Astrocyte of the cerebellum (primary cell): ENCODE measurements at regions not wholly inside any gene's neighbourhood (a gene's known extent, or its start where the extent isn't known, plus 50 kb on each side); places are given as distances from the start of the nearest gene placed in this dataset.

Source experiments
- DNase-seq: peaks from one replicate; pipeline ENCODE4 v3.0.0-alpha.2; 2011; ENCODE audit warnings: low read depth
- H3K4me3 ChIP-seq: 2 replicates; pipeline ENCODE4 v1.5.1; 2011; ENCODE audit warnings: mild to moderate bottlenecking, low read depth, low read length, moderate library complexity
- CTCF ChIP-seq: IDR thresholded peaks from 2 replicates; pipeline ENCODE4 v1.5.1; 2012; ENCODE audit warnings: low read length, low read depth, moderate library complexity, mild to moderate bottlenecking; ENCODE audit errors: missing control alignments
- in situ Hi-C: cut with HindIII; loops from 2 replicates; pipeline ENCODE4 v1.10.0; 2017; ENCODE audit warnings: low sequenced_read_pairs

DNA sequence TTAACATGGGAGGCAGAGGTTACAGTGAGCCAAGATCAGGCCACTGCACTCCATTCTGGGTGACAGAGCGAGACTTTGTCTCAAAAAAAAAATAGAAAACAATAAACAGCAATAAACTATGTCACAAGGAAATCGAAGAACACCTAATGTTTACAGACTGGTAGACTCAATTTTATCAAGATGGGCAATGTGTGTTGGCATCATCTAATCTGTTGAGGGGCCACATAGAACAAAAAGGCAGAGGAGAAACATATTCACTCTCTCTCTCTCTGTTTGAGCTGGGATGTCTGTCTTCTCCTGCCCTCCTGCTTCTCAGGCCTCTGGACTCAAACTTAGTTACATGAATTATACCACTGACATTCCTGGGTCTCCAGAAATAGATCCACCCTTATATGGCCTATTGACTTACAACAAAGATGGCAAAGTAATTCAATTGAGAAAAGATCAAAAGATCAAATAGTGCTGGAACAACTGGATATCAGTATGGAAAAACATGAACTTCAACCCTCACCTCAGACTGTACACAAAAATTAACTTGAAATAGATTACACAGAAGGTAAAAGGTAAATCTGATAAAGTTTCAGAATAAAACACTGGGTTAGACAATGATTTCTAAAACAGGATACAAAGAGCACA, 703.8 kb upstream of the CRIM1 start:
- no peak overlapping the region for H3K4me3 ChIP-seq
- no peak for TF ChIP-seq CTCF
- no peak for DNase-seq
- in situ Hi-C loops, result no loop called here

DNA sequence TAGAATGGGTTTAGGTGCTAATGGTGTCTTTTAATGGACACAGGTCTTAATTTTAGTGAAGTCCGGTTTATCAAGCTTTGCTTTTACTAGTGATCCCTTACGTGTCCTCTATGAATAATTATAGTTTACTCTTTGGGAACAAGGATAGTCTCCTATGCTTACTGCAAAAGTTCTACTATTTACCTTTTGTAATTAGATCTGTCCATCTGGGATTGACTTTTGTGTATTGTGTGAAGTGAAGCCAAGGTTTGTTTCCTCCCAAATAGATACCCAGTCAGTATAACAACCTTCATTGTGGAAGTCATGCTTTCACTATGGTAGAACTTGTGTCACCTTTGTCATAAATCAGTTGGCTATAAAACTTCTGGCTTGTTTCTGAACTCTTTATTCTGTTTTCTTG, 740.9 kb upstream of the CRIM1 start:
- no peak for TF ChIP-seq CTCF
- H3K4me3 ChIP-seq, result no peak overlapping the region
- in situ Hi-C loops, result no loop called here
- DNase-seq, result no peak

GRCh38 chr2:35606394-35606793, 749.2 kb upstream of the CRIM1 start:
- DNase-seq, result no peak
- TF ChIP-seq CTCF, result no peak
- no peak overlapping the region for H3K4me3 ChIP-seq
- in situ Hi-C loops, result no loop called here

DNA sequence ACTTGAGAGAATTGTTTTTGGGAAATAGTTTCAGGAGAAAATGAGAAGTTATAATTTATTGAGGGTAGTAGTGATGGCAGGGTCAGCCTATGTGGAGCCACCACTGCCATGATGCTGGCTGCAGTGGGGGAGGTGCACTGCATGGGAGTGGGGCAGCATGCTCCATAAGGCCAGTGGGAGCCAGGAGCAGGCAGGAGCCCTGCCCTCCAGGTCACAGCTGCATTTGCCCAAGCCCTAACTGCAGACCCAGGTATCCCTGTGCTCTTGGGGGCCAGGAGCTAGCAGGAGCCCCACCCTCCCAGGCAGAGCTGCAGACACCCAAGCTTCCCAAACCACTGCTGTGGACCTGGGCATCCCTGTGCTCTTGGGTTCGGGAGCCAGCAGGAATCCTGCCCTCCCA, 757.3 kb upstream of the CRIM1 start:
- in situ Hi-C loops, result no loop called here
- H3K4me3 ChIP-seq, result no peak overlapping the region
- TF ChIP-seq CTCF, result no peak
- DNase-seq, result no peak

GRCh38 chr2:35591886-35592285, 763.7 kb upstream of the CRIM1 start:
- no peak for DNase-seq
- in situ Hi-C loops, result no loop called here
- TF ChIP-seq CTCF, result no peak
- H3K4me3 ChIP-seq, result no peak overlapping the region

DNA sequence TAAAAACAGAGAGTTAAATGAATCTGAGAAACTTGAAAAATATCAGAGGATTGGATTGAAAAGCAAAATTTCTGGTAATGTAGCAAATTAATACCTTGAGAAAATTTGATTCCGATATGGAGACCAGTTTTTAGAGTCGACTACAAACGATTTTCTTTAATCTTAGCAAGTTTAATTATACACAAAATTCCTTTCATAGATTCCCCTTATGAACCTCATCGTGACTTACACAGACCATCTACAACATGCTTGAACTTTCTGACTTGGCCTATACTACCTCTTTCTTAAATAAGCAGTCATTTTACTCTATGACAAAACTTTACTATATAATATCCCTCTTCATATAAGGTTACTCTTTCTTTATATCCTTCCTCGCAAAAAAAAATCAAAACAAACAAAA, 769.6 kb upstream of the CRIM1 start:
- in situ Hi-C loops, result no loop called here
- no peak for TF ChIP-seq CTCF
- H3K4me3 ChIP-seq, result no peak overlapping the region
- DNase-seq, result no peak
